Stimulated activated CD8-positive, alpha-beta memory T cell treated with anti-CD3 and anti-CD28 coated beads, Interleukin-4, amount 100 ng/mL, for 24 hours (primary cell): ENCODE measurements at regions not wholly inside any gene's neighbourhood (a gene's known extent, or its start where the extent isn't known, plus 50 kb on each side); places are given as distances from the start of the nearest gene placed in this dataset.

Experiments used
- DNase-seq: peaks from one replicate; pipeline ENCODE4 v3.0.0-alpha.2; 2020; ENCODE audit warnings: low read depth

GRCh38 chr16:86958423-86958822 is 358.8 kb downstream of the C16orf95 start:
- DNase-seq: no peak

- no peak for DNase-seq
Measured at GRCh38 chr16:86959091-86959651, 358.0 kb downstream of the C16orf95 start.

GRCh38 chr16:86959729-86960128 is 357.5 kb downstream of the C16orf95 start:
- no peak for DNase-seq

- DNase-seq: no peak
Measured at GRCh38 chr16:86960266-86960665, 356.9 kb downstream of the C16orf95 start.

- DNase-seq: no peak
Measured at GRCh38 chr16:86961171-86961601, 356.0 kb downstream of the C16orf95 start.

- no peak for DNase-seq
Measured at GRCh38 chr16:86962259-86962658, 354.9 kb downstream of the C16orf95 start.

- DNase-seq: no peak
Measured at GRCh38 chr16:86962913-86963312, 354.3 kb downstream of the C16orf95 start.

- DNase-seq: no peak
Measured at GRCh38 chr16:86963600-86964575, 353.3 kb downstream of the C16orf95 start.

GRCh38 chr16:86964796-86965241 is 352.4 kb downstream of the C16orf95 start:
- DNase-seq: no peak

- no peak for DNase-seq
Measured at GRCh38 chr16:86965331-86965730, 351.9 kb downstream of the C16orf95 start.

- no peak for DNase-seq
Measured at GRCh38 chr16:86965840-86966550, 351.2 kb downstream of the C16orf95 start.

GRCh38 chr16:86966777-86967176 is 350.4 kb downstream of the C16orf95 start:
- no peak for DNase-seq

- no peak for DNase-seq
Measured at GRCh38 chr16:86968866-86969265, 348.3 kb downstream of the C16orf95 start.

- no peak for DNase-seq
Measured at GRCh38 chr16:86969716-86970115, 347.5 kb downstream of the C16orf95 start.

- no peak for DNase-seq
Measured at GRCh38 chr16:86970279-86970678, 346.9 kb downstream of the C16orf95 start.

- DNase-seq: no peak
Measured at GRCh38 chr16:86970726-86971125, 346.5 kb downstream of the C16orf95 start.

GRCh38 chr16:86971251-86971650 is 345.9 kb downstream of the C16orf95 start:
- DNase-seq: no peak

GRCh38 chr16:86974120-86974519 is 343.1 kb downstream of the C16orf95 start:
- DNase-seq: no peak

- DNase-seq: no peak
Measured at GRCh38 chr16:86975445-86975844, 341.7 kb downstream of the C16orf95 start.

GRCh38 chr16:86977076-86977676 is 340.0 kb downstream of the C16orf95 start:
- DNase-seq: no peak

- DNase-seq: no peak
Measured at GRCh38 chr16:86978445-86979030, 338.7 kb downstream of the C16orf95 start.

GRCh38 chr16:86979061-86979460 is 338.1 kb downstream of the C16orf95 start:
- no peak for DNase-seq
